Stimulated activated CD8-positive, alpha-beta memory T cell treated with anti-CD3 and anti-CD28 coated beads, Interleukin-4, amount 100 ng/mL, for 1 hour (primary cell): ENCODE measurements at regions not wholly inside any gene's neighbourhood (a gene's known extent, or its start where the extent isn't known, plus 50 kb on each side); places are given as distances from the start of the nearest gene placed in this dataset.

Experiments used
- DNase-seq, 2 donors: peaks; one replicate each; pipeline ENCODE4 v3.0.0-alpha.2; 2020; ENCODE audit warnings: low read depth in 2 of 2, low spot score in 1 of 2

- no peak for DNase-seq
Measured at GRCh38 chr12:90166012-90166411, 457.4 kb upstream of the ATP2B1 start.

GRCh38 chr12:90163975-90164374 lies 455.3 kb upstream of the ATP2B1 start:
- DNase-seq, result no peak

- DNase-seq, result no peak
Measured at GRCh38 chr12:90153827-90154226, 445.2 kb upstream of the ATP2B1 start.

- DNase-seq, result no peak
Measured at GRCh38 chr12:90152897-90153624, 444.4 kb upstream of the ATP2B1 start.

GRCh38 chr12:90151491-90152015 lies 442.9 kb upstream of the ATP2B1 start:
- DNase-seq, result no peak

- no peak for DNase-seq
Measured at GRCh38 chr12:90149453-90149852, 440.8 kb upstream of the ATP2B1 start.

- DNase-seq, result no peak
Measured at GRCh38 chr12:90129366-90130030, 420.9 kb upstream of the ATP2B1 start.

- DNase-seq, result no peak
Measured at GRCh38 chr12:90128526-90128925, 419.9 kb upstream of the ATP2B1 start.

GRCh38 chr12:90126125-90126524 lies 417.5 kb upstream of the ATP2B1 start:
- no peak for DNase-seq

GRCh38 chr12:90124914-90125313 lies 416.3 kb upstream of the ATP2B1 start:
- DNase-seq, result no peak

GRCh38 chr12:90124289-90124688 lies 415.7 kb upstream of the ATP2B1 start:
- no peak for DNase-seq

- DNase-seq, result no peak
Measured at GRCh38 chr12:90122681-90123080, 414.0 kb upstream of the ATP2B1 start.

- DNase-seq, result no peak
Measured at GRCh38 chr12:90120627-90121026, 412.0 kb upstream of the ATP2B1 start.

GRCh38 chr12:90112666-90113065 lies 404.0 kb upstream of the ATP2B1 start:
- DNase-seq, result no peak

GRCh38 chr12:90111791-90112580 lies 403.3 kb upstream of the ATP2B1 start:
- no peak for DNase-seq

GRCh38 chr12:90106568-90106967 lies 397.9 kb upstream of the ATP2B1 start:
- DNase-seq, result no peak

- DNase-seq, result no peak
Measured at GRCh38 chr12:90102957-90103652, 394.5 kb upstream of the ATP2B1 start.

- no peak for DNase-seq
Measured at GRCh38 chr12:90100579-90100978, 391.9 kb upstream of the ATP2B1 start.

GRCh38 chr12:90099288-90099687 lies 390.6 kb upstream of the ATP2B1 start:
- no peak for DNase-seq

GRCh38 chr12:90098132-90098779 lies 389.6 kb upstream of the ATP2B1 start:
- no peak for DNase-seq

- no peak for DNase-seq
Measured at GRCh38 chr12:90091809-90092208, 383.2 kb upstream of the ATP2B1 start.
